HG02938 (cell line): ENCODE measurements at regions not wholly inside any gene's neighbourhood (a gene's known extent, or its start where the extent isn't known, plus 50 kb on each side); places are given as distances from the start of the nearest gene placed in this dataset.

Experiments
- ATAC-seq: cut with Tn5 transposase; IDR thresholded peaks from one replicate; pipeline ENCODE4 v1.9.1; 2021; ENCODE audit warnings: mild to moderate bottlenecking, moderate library complexity; ENCODE audit not compliant: unreplicated experiment

DNA sequence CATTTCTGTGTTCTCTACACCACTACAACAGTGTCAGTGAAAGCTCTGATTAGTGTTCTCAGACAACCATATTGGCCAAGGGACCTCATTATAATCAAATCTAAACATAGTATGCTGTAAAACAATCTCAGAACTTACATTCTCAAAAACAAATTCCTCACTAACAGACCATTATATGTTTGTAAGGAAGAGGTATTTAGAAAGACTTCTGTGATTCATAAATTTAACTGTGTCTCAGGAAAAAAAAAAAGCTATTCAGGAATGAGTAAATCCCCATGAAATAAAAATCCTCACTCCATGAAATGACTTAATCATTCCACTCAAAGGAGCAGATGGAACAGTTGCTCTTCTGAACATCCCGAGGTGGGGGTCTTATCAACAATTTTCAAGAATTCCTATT lies 413.0 kb downstream of the CDH2 start:
- no peak for ATAC-seq

- ATAC-seq: no peak
Measured at GRCh38 chr18:27763341-27763740, 413.6 kb downstream of the CDH2 start.

- no peak for ATAC-seq
Measured at GRCh38 chr18:27762054-27762453, 414.9 kb downstream of the CDH2 start.

- no peak for ATAC-seq
Measured at GRCh38 chr18:27752944-27753343, 424.0 kb downstream of the CDH2 start.

DNA sequence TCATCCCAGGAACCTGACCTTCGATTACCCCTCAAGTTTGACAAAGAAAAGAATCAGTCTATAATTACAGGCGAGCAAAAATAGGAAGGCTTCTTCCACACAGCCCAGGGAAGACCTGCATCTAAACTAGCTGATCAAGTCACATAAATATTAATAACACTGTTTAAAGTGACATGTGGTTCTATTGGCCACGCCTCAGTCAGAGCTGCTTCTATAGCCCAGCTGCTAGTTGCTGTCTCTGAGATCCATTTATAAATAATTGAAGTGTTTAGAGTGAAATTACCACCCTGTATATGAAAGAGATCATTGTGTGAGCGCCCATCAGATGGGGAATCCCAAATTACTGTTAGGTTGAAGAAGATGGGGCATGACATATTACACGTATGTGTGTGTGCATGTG lies 426.0 kb downstream of the CDH2 start:
- ATAC-seq: no peak

DNA sequence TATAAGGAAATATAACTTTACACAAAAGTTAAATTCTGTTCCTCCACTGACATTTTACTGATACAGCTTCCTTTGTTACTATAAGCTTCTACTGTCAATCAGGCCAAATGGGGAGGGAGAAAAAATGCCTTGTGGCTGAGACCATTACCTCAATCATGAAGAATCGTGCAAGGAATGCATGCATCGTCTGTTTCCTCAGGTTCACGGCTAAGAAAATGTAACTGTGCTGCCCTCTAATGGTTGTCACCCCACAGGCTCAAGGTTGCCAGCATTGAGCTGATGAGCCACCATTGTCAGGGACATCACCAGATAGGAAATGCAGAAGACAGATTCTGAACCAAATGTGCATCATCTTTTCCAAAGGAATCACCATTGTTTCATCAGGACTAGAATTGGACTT lies 426.9 kb downstream of the CDH2 start:
- ATAC-seq: no peak

GRCh38 chr18:27749194-27749593 lies 427.7 kb downstream of the CDH2 start:
- ATAC-seq: no peak

GRCh38 chr18:27746241-27746640 lies 430.7 kb downstream of the CDH2 start:
- no peak for ATAC-seq

DNA sequence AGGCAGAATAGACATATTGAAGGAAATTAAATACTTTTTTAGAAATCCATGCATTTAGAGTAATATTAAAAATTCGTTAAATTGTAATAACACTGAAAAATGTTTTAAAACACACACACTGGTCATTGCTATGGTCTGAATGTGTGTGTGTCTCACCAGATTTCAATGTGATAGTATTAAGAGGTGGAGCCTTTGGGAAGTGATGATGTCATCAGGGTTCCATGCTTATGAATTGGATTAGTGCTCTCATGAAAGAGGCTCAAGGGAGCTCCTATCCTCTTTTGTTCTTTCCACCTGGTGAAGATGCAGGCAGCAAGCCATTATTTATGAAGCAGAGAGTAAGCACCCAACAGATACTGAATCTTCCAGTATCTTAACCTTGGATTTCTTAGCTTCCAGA lies 441.8 kb downstream of the CDH2 start:
- no peak for ATAC-seq

- ATAC-seq: no peak
Measured at GRCh38 chr18:27731211-27731610, 445.7 kb downstream of the CDH2 start.

DNA sequence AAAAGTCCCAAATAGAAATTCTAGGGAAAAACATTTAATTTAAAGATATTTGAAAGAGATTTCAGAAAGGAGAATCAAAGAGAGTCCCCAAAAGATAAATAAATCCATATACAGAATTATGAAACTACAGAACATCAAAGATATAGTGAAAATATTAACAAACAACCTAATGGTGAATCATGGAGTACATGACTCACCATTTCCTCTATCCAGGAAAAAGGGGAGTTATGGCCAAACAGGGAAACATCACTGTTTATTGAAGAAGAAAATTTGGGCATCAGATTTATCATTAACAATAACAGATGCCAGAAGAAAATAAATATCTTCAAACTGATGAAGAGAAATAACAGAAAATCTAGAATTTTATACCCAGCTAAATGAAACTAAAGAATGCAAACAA lies 448.3 kb downstream of the CDH2 start:
- no peak for ATAC-seq

DNA sequence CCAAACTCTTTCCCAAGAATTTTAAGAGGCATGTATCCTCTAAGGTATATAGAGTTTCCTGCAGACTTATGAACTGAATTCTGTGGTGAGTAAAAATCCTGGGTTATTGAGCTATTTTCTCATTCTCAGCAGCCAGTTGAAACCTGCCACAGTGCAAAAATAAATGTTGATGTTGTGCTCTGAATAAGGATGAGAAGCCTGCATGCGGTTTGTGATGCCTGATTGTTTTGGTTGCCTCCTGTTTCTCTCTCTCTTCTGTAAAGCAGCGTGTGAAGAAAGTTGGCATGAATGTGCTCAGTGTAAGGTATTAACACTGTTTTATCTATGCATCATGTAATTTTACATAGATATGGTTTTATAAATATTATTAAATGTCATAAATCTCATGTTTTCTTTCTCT lies 452.6 kb downstream of the CDH2 start:
- no peak for ATAC-seq

DNA sequence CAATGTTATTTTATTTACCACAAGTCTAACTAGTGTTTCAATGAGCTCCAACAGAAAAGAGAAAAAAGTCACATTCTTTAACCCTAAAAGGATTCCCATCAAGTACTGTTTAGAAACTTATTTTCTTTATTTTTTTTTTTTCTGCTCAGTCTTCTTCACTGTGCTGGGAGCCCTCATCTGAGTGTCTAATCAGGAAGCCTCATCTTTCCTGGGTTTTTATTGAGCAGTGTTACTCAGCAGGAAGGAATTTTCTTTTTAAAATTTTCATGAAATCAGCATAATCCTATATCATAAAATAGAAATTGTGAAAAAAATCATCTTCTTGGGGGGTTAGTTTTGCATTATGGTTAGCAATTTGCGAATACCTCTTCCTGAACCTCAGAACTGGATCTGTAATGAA lies 453.8 kb downstream of the CDH2 start:
- no peak for ATAC-seq

- no peak for ATAC-seq
Measured at GRCh38 chr18:27719680-27720079, 457.2 kb downstream of the CDH2 start.

DNA sequence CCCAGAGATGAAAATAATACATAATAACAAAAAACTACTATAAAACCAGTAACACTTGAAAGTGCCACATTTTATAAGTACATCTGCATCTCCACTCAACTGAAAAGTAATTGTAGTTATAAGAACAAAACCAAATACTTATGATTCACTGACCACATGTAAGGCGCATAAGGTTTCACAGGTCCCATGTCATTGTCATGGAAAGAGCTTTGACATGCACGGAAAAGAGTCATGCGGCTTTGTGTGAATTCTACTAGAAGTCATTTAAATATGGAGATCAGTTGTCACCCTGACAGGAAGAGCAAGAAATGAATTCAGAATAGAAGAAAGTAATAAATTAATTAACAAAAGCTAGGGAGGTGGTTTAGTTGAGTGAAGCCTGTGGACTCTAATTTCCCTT lies 459.1 kb downstream of the CDH2 start:
- ATAC-seq: no peak

DNA sequence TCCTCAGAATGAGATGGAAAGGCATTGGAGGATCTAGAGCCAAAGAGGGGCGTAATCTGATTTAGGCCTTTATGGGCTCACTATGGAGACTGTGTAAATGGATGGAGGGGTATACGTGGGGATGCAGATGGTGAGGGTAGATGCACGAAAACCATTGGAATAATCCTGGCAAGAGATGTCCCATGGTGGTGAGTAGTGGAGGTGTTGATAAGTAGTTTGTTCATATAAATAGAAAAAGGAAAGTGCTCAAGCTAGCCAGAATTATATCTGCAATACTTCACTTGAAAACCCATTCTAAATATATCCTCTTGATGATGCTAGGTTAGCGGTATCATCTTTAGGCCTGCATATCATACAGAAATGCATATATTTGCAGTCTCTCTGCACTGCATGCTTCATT lies 459.7 kb downstream of the CDH2 start:
- no peak for ATAC-seq

GRCh38 chr18:27715751-27716150 lies 461.2 kb downstream of the CDH2 start:
- ATAC-seq: no peak

DNA sequence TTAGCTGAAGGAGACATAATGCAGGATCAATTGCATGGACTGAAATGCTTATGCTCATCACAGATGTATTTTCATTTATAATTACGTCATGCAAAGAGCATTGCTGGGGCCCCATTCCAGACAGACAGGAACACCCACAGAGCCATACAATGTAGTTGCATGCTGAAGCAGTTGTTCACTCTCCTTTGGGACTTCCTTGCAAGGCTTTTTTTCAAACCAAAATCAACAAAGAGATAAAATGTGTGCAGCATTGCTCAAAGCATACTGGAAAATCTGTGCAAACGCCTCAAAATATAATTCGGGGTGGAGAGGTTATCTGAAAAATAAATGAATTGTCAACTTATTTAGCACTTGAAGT lies 463.2 kb downstream of the CDH2 start:
- ATAC-seq: no peak

DNA sequence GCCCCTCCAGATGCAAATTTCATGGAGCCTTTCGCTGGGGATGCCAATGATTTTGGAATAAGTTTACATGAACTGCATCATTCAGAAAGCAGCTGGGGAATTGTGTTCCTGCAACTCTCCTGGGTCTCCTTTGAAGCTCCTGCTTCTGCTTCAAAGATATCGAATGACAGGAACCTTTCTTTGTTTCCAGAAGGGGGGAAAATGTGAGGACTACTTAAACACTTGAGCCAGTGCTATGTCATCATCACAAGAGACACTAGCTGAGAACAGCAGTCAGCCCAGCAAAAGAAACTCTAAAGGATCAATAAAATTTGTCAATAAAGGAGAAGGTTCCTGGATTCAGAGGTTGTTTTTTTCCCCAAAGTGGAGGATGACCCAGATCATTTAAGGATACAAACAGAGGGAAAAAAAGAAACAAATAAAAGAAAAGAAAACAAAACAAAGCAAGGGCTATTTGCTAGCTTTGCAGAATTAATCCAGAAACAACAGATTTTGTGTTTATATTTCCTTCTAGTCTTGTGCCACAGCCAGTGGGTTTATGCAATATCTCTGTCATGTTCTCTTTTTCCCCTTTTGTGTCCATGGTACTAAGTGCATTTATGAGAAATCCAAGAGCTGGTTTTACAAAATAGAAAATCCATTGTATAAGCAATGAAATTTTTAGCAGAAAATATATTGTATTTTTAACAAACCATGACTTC lies 463.7 kb downstream of the CDH2 start:
- ATAC-seq: no peak

DNA sequence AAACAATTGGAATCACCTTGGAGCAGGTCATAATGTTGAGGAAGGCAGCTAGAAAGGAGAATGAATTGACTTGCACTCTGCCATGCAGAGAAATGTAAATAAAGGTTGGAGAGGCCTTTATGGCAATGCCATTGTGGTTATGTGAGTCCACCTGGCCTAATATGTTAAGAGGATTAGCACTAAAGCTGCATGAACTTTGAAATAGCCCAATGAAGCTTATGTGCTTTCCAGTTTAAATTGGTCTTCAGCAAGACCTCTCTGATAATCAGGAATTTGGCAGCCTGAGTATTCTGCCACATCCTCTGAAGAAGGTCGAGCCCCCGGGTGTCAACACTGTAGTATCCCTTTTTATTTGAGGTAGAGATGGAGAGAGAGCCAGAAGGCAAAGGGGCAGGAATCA lies 464.9 kb downstream of the CDH2 start:
- ATAC-seq: no peak

GRCh38 chr18:27711382-27711781 lies 465.5 kb downstream of the CDH2 start:
- ATAC-seq: no peak

DNA sequence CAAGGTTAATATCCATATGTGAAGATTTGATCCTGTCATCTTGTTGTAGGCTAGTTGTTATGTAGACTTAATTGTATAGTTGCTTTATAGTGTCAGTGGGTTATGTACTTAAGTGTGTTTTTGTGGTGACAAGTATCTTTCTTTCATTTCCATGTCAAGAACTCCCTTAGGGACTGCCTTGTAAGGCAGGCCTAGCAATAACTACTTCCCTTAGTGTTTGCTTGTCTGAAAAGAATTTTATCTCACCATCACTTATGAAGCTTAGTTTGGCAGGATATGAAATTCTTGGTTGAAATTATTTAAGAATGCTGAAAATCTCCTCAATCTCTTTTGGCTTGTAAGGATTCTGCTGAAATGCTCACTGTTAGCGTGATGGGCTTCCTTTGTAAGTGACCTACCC lies 467.6 kb downstream of the CDH2 start:
- ATAC-seq: no peak

DNA sequence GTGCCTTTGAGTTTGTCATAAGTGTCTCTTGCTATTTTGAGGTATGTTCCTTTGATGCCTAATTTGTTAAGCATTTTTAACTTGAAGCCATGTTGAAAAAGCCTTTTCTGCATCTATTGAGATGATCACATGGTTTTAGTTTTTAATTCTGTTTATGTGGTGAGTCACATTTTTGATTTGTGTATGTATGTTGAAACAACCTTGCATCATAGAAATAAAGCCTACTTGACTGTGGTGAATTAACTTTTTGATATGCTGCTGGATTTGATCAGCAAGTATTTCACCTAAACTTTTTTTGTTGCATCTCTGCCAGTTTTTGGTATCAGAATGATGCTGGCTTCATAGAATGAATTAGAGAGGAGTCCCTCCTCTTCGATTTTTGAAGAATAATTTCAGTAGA lies 469.7 kb downstream of the CDH2 start:
- ATAC-seq: no peak
